GM23248 (cell line): ENCODE measurements at regions not wholly inside any gene's neighbourhood (a gene's known extent, or its start where the extent isn't known, plus 50 kb on each side); places are given as distances from the start of the nearest gene placed in this dataset.
"Not testable (repeated sequence)": the region's sequence is repeated elsewhere in the genome, so short reads cannot be mapped to it uniquely, and the experiment has no call there.

Experiments used
- EZH2 ChIP-seq: fragments of 200-600 bp; sonication (generic); IDR thresholded peaks from 2 replicates; pipeline ENCODE4 v1.6.1; 2018; ENCODE audit warnings: antibody characterized with exemption, mild to moderate bottlenecking; ENCODE audit not compliant: insufficient read depth, poor library complexity, severe bottlenecking
- EZH2phosphoT487 ChIP-seq: fragments of 200-600 bp; sonication (generic); IDR thresholded peaks from 2 replicates; pipeline ENCODE4 v1.6.1; 2018; ENCODE audit warnings: antibody characterized with exemption, moderate library complexity, mild to moderate bottlenecking, low read depth; ENCODE audit not compliant: insufficient read depth

DNA sequence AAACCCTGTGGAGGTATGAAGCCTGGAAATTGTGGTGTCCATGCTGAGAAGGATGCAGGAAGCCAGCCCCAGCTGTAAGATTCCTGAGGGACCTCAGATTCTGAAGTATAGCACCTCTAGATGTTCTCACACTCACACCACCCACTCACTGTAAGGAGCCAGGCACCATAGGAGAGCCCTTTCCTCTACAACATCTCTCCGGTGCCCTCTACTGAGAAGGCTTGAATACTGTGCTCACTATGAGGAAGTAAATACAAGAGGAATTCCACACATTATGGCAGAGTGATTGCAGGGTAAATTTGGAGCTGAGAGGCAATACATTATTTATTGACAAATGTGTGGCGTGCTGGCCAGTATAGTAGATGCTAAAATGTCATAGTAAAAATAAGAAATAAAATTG, 2414.0 kb upstream of the PCDH20 start:
- TF ChIP-seq EZH2phosphoT487, EZH2: not testable (repeated sequence)
